Upper lobe of left lung (tissue), 6 donors: ENCODE measurements at regions not wholly inside any gene's neighbourhood (a gene's known extent, or its start where the extent isn't known, plus 50 kb on each side); places are given as distances from the start of the nearest gene placed in this dataset.

Source experiments
- ATAC-seq, 2 donors: fragments of 200-7000 bp; cut with Tn5 transposase; one replicate each; pipeline ENCODE4 v1.9.1; 2022; ENCODE audit warnings: mild to moderate bottlenecking in 2 of 2, moderate library complexity in 2 of 2; ENCODE audit not compliant: low FRiP score in 2 of 2
- DNase-seq, 2 donors: peaks; one replicate each; pipeline ENCODE4 v3.0.0-alpha.2; 2019 to 2020
- H3K27ac ChIP-seq, 4 donors: fragments of 200-600 bp; sonication (generic); one replicate each; pipeline ENCODE4 v1.5.1; 2016 to 2019
- H3K27me3 ChIP-seq, 4 donors: fragments of 200-600 bp; sonication (generic); one replicate each; pipeline ENCODE4 v1.5.1; 2017 to 2019
- H3K36me3 ChIP-seq, 4 donors: fragments of 200-600 bp; sonication (generic); one replicate each; pipeline ENCODE4 v1.5.1; 2016 to 2019
- H3K4me1 ChIP-seq, 4 donors: fragments of 200-600 bp; sonication (generic); one replicate each; pipeline ENCODE4 v1.5.1; 2018 to 2019
- H3K4me3 ChIP-seq, 4 donors: fragments of 200-600 bp; sonication (generic); one replicate each; pipeline ENCODE4 v1.5.1; 2017 to 2019; ENCODE audit warnings: mild to moderate bottlenecking in 2 of 4, moderate library complexity in 1 of 4
- H3K9me3 ChIP-seq, 4 donors: fragments of 200-600 bp; sonication (generic); one replicate each; pipeline ENCODE4 v1.5.1; 2018 to 2019
- CTCF ChIP-seq, 6 experiments: fragments of 450-650 bp in 4 of 6; fragments of 200-600 bp in 2 of 6; sonication (generic) in 2 of 6; IDR thresholded peaks; one replicate each; pipeline ENCODE4 v1.5.1; 2016 to 2019; ENCODE audit warnings: antibody characterized with exemption in 6 of 6
- EP300 ChIP-seq, 4 donors: sonication (generic); formaldehyde crosslinking; IDR thresholded peaks; one replicate each; pipeline ENCODE4 v1.5.1; 2017; ENCODE audit warnings: antibody characterized with exemption in 4 of 4, control low read depth in 2 of 4
- POLR2A ChIP-seq, 4 donors: fragments of 450-650 bp; IDR thresholded peaks; one replicate each; pipeline ENCODE4 v1.5.1; 2016 to 2017; ENCODE audit warnings: antibody characterized with exemption in 4 of 4, mild to moderate bottlenecking in 2 of 4
- POLR2AphosphoS5 ChIP-seq, 2 donors: sonication (generic); formaldehyde crosslinking; IDR thresholded peaks; one replicate each; pipeline ENCODE4 v1.5.1; 2017; ENCODE audit warnings: antibody characterized with exemption in 2 of 2
- WGBS, 2 donors: methylation state at CpG; one replicate each; pipeline ENCODE4 v1.1.5; 2017 to 2018; 5-methylcytosine and 5-hydroxymethylcytosine counted together
- donor health status: DM: no; HTN: no; CAD: no; lungs with moderate emphysema.
- donor health status: DM: no; HTN: yes; CAD: no; lungs with severe emphysema.

GRCh38 chr5:21680196-21680595 lies 1172.9 kb downstream of the CDH12 start:
- DNase-seq (no peak), ATAC-seq (no peak)
- TF ChIP-seq POLR2AphosphoS5 (IDR thresholded peaks at IDR 0.05) (no peak), POLR2A (IDR thresholded peaks at IDR 0.05) (no peak), EP300 (IDR thresholded peaks at IDR 0.05) (no peak), CTCF (IDR thresholded peaks at IDR 0.05) (no peak)
- Histone ChIP-seq H3K27me3 (no peaks in the 10 kb centered on the region), H3K27ac (no peak overlapping the region), H3K36me3 (no peaks in the 10 kb centered on the region), H3K4me1 (no peaks in the 10 kb centered on the region), H3K9me3 (no peaks in the 10 kb centered on the region), H3K4me3 (no peak overlapping the region)

DNA sequence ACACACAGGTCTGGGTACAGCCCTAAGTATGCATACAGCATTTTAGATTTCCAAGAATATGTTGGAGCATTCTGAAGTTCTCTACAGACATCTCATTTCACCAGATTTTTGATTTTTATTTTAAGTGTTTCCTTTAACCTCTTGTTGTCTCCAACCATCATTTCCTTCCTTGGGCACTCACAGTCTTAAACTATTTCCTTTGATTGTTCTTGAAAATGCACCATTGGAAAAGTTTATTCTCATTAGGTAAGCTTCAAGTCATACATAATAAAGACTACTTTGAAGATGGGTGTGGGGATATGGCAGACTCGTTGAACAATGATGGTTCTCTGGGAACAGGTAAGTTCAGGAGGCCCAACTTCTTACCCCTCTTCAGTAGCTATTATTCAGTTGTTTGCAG lies 1174.6 kb downstream of the CDH12 start:
- ATAC-seq (no peak), DNase-seq (no peak)
- Histone ChIP-seq H3K9me3 (no peaks in the 10 kb centered on the region), H3K27me3 (no peaks in the 10 kb centered on the region), H3K36me3 (no peaks in the 10 kb centered on the region), H3K4me1 (no peaks in the 10 kb centered on the region), H3K4me3 (no peak overlapping the region), H3K27ac (no peak overlapping the region)
- TF ChIP-seq POLR2A (IDR thresholded peaks at IDR 0.05) (no peak), EP300 (IDR thresholded peaks at IDR 0.05) (no peak), POLR2AphosphoS5 (IDR thresholded peaks at IDR 0.05) (no peak), CTCF (IDR thresholded peaks at IDR 0.05) (no peak)
- WGBS, 2 donors: 33 to 36% methylated on average over 1 of the region's 1 CpG

DNA sequence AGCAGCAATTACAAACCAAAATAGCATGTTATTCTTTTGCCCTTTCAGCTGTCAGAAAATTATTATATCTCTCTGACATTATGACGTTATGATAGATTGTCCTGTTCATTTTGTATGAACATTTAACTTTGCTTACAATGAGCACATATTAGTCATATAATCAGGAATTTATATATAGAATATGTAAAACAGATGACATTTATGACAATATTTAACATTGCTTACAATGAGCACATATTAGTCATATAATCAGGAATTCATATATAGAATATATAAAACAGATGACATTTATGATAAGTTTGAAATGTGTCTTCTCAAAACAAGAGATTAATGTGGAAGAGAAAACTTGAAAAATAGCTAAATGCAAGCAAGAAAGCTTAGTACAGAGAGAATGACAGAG lies 1180.2 kb downstream of the CDH12 start:
- H3K27ac ChIP-seq: no peak overlapping the region
- DNase-seq (no peak), ATAC-seq (no peak)
- no peaks in the 10 kb centered on the region for H3K36me3 ChIP-seq
- no peaks in the 10 kb centered on the region for H3K4me1 ChIP-seq
- no peaks in the 10 kb centered on the region for H3K27me3 ChIP-seq
- TF ChIP-seq POLR2AphosphoS5 (IDR thresholded peaks at IDR 0.05) (no peak), POLR2A (IDR thresholded peaks at IDR 0.05) (no peak), EP300 (IDR thresholded peaks at IDR 0.05) (no peak), CTCF (IDR thresholded peaks at IDR 0.05) (no peak)
- 78 to 87% methylated on average over 1 of the region's 1 CpG for WGBS, 2 donors
- no peak overlapping the region for H3K4me3 ChIP-seq
- no peaks in the 10 kb centered on the region for H3K9me3 ChIP-seq

DNA sequence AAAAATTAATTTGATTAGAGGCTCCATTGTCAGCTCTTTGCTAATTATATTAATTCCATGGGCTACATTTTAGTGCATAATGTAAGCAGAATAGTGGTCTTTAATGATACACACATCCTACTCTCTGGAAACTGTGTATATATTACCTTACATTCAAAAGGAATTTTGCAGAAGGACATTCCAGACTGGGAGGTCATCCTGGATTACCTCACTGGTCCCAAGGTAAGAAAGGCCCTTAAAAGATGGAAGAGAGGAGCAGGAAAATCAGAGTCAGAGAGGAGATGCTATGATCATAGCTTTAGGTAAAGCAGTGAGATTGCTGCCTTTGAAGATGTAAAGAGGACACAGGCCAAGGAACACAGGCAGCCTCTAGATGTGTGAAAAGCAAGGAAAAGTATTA lies 1180.8 kb downstream of the CDH12 start:
- H3K4me3 ChIP-seq: no peak overlapping the region
- no peaks in the 10 kb centered on the region for H3K27me3 ChIP-seq
- ATAC-seq (no peak), DNase-seq (no peak)
- H3K27ac ChIP-seq: no peak overlapping the region
- H3K36me3 ChIP-seq: no peaks in the 10 kb centered on the region
- TF ChIP-seq EP300 (IDR thresholded peaks at IDR 0.05): no peak
- no peak for TF ChIP-seq POLR2AphosphoS5 (IDR thresholded peaks at IDR 0.05)
- no peak for TF ChIP-seq CTCF (IDR thresholded peaks at IDR 0.05)
- no peak for TF ChIP-seq POLR2A (IDR thresholded peaks at IDR 0.05)
- H3K9me3 ChIP-seq: no peaks in the 10 kb centered on the region
- H3K4me1 ChIP-seq: no peaks in the 10 kb centered on the region

DNA sequence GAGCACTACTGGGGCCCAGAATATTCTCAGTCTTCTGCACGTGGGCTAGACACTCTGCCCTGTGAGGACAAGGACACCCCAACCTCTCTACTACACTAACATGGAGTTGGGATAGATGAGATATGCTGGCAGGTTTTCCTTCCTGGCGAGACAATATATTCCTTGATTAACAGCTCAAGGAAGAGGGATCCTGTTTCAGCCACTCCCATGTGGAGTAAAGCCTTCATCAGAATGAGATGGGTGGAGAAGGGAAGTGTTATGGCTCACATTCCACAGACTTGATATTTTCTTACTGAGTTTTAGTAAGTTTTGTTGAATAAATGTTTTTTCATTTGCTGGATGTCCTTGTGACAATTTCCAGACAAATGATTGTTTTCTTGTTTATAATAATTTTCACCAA lies 1187.6 kb downstream of the CDH12 start:
- Histone ChIP-seq H3K36me3 (no peaks in the 10 kb centered on the region), H3K4me1 (no peaks in the 10 kb centered on the region), H3K9me3 (peaks cover 0 to 7% (median 0%) of the 10 kb centered on the region in 4 donors), H3K27me3 (no peaks in the 10 kb centered on the region), H3K27ac (no peak overlapping the region), H3K4me3 (no peak overlapping the region)
- TF ChIP-seq CTCF (IDR thresholded peaks at IDR 0.05): no peak
- no peak for DNase-seq
- WGBS, 2 donors: 64 to 66% methylated on average over 2 of the region's 2 CpGs
- ATAC-seq: no peak
